Mesothelial cell of epicardium (in vitro differentiated cells): ENCODE measurements at regions not wholly inside any gene's neighbourhood (a gene's known extent, or its start where the extent isn't known, plus 50 kb on each side); places are given as distances from the start of the nearest gene placed in this dataset.

Experiments
- DNase-seq, 2 experiments: peaks; one replicate each; pipeline ENCODE4 v3.0.0; 2021; ENCODE audit warnings: low spot score in 2 of 2; ENCODE audit not compliant: unreplicated experiment in 2 of 2
- H3K27ac Mint-ChIP-seq: 2 replicates; pipeline ENCODE4 v1.8.0; 2021; ENCODE audit warnings: mixed read lengths
- H3K27me3 Mint-ChIP-seq: 2 replicates; pipeline ENCODE4 v1.8.0; 2021; ENCODE audit warnings: low read depth, mixed read lengths
- H3K36me3 Mint-ChIP-seq: 2 replicates; pipeline ENCODE4 v1.8.0; 2021; ENCODE audit warnings: mixed read lengths
- H3K4me1 Mint-ChIP-seq: 2 replicates; pipeline ENCODE4 v1.8.0; 2021; ENCODE audit warnings: mixed read lengths
- H3K4me3 Mint-ChIP-seq: 2 replicates; pipeline ENCODE4 v1.8.0; 2021; ENCODE audit warnings: mild to moderate bottlenecking, moderate library complexity, mixed read lengths
- H3K9me3 Mint-ChIP-seq: 2 replicates; pipeline ENCODE4 v1.8.0; 2021; ENCODE audit warnings: mixed read lengths
- TF ChIP-seq, protein P1 (sequence below): fragments of 200-600 bp; sonication (generic); IDR thresholded peaks from one replicate; pipeline ENCODE4 v1.5.0; 2021; ENCODE audit warnings: antibody characterized with exemption; ENCODE audit not compliant: unreplicated experiment

- no peak overlapping the region for H3K27ac Mint-ChIP-seq
- no peak for DNase-seq
Observed at GRCh38 chr13:78160793-78161192, 242.2 kb upstream of the EDNRB start.

DNA sequence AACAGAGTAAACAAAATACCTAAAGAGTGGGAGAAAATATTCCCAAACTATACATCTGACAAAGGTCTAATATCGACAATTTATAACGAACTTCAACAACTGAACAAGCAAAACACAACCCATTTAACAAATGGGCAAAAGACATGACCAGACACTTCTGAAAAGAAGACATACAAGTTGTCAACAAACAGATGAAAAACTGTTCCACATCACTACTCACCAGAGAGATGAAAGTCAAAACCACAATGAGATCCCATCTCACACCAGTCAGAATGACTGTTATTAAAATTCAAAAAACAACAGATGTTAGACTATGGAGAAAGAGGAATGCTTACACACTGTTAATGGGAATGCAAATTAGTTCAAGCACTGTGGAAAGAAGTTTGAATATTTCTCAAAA, 233.8 kb upstream of the EDNRB start:
- Mint-ChIP-seq H3K36me3 (no peaks in the 10 kb centered on the region), H3K4me1 (no peaks in the 10 kb centered on the region), H3K27me3 (no peaks in the 10 kb centered on the region), H3K4me3 (no peak overlapping the region), H3K9me3 (peaks cover 12% of the 10 kb centered on the region), H3K27ac (no peak overlapping the region)
- DNase-seq: no peak
- TF ChIP-seq, protein P1, sequence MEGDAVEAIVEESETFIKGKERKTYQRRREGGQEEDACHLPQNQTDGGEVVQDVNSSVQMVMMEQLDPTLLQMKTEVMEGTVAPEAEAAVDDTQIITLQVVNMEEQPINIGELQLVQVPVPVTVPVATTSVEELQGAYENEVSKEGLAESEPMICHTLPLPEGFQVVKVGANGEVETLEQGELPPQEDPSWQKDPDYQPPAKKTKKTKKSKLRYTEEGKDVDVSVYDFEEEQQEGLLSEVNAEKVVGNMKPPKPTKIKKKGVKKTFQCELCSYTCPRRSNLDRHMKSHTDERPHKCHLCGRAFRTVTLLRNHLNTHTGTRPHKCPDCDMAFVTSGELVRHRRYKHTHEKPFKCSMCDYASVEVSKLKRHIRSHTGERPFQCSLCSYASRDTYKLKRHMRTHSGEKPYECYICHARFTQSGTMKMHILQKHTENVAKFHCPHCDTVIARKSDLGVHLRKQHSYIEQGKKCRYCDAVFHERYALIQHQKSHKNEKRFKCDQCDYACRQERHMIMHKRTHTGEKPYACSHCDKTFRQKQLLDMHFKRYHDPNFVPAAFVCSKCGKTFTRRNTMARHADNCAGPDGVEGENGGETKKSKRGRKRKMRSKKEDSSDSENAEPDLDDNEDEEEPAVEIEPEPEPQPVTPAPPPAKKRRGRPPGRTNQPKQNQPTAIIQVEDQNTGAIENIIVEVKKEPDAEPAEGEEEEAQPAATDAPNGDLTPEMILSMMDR: no peak

More at GRCh38 chr13:78160793-78161192, 242.2 kb upstream of the EDNRB start:
- H3K4me3 Mint-ChIP-seq: no peak overlapping the region
- no peaks in the 10 kb centered on the region for H3K36me3 Mint-ChIP-seq
- H3K27me3 Mint-ChIP-seq: no peaks in the 10 kb centered on the region
- no peaks in the 10 kb centered on the region for H3K9me3 Mint-ChIP-seq
- TF ChIP-seq, protein P1: no peak
- no peaks in the 10 kb centered on the region for H3K4me1 Mint-ChIP-seq

DNA sequence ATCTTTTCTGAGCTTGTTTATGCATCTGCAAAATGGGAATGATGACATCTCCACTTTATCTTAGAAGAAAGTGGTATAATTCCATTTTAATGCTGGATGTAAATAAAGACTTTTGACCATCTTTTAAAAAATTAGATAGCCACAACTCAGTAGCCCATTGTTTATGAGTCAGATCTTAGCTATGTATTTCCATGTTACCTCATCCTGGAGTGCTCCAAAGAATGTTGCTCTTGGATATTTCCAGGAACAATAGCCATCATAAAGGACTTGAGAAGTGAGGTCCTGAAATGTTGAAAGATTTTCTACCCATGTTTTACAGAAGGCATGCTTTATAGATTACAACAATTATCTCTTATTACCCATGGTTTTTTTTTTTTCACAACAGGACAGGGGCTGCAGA, 229.3 kb upstream of the EDNRB start:
- DNase-seq: no peak

DNA sequence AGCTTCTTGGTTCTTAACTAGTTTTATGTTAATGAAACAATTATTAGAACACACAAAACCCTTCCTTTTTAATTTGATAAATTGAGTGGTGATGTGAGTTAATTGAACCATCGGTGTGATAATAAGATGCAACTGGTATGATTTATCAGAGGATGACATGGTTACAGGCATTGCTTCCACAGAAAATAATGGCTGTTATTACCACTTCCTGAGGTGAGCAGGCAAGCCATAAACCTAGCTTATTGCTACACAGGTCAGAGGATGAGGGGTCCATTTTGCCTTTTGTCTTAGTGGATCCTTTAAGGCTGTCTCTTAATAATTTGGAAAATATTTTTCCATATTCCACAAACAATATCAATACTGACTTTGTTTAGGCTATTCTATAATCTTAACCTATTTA, 226.6 kb upstream of the EDNRB start:
- TF ChIP-seq, protein P1: no peak
- Mint-ChIP-seq H3K27ac (no peak overlapping the region), H3K27me3 (no peaks in the 10 kb centered on the region), H3K4me1 (no peaks in the 10 kb centered on the region), H3K36me3 (no peaks in the 10 kb centered on the region), H3K9me3 (no peaks in the 10 kb centered on the region), H3K4me3 (no peak overlapping the region)
- no peak for DNase-seq

More for the DNA sequence above, 229.3 kb upstream of the EDNRB start:
- Mint-ChIP-seq H3K27me3 (no peaks in the 10 kb centered on the region), H3K4me1 (no peaks in the 10 kb centered on the region), H3K4me3 (no peak overlapping the region), H3K36me3 (no peaks in the 10 kb centered on the region), H3K27ac (no peak overlapping the region), H3K9me3 (peaks cover 6% of the 10 kb centered on the region)
- TF ChIP-seq, protein P1: no peak

DNA sequence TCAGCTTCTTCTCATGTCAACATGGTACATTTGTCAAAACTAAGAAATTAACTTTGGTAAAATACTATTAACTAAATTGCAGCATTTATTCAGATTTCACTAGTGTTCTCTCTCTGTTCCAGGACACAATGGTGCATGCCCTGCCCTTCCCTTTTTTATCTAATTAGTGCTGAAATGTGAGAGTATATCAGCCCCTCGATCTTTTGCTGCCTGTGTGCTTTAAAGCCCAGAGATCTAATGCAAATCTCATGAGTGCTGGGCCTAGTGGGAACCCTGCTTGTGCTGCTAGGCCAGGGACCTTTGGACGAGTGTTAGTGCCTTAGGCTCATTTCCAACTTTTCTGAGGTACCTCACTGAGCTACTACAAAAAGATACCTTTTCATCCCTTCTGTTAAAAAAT, 221.1 kb upstream of the EDNRB start:
- H3K4me1 Mint-ChIP-seq: peaks cover 4% of the 10 kb centered on the region
- H3K27ac Mint-ChIP-seq: no peak overlapping the region
- no peaks in the 10 kb centered on the region for H3K9me3 Mint-ChIP-seq
- no peak for DNase-seq
- H3K36me3 Mint-ChIP-seq: no peaks in the 10 kb centered on the region
- no peak overlapping the region for H3K4me3 Mint-ChIP-seq
- H3K27me3 Mint-ChIP-seq: peaks cover 3% of the 10 kb centered on the region
- TF ChIP-seq, protein P1: no peak

DNA sequence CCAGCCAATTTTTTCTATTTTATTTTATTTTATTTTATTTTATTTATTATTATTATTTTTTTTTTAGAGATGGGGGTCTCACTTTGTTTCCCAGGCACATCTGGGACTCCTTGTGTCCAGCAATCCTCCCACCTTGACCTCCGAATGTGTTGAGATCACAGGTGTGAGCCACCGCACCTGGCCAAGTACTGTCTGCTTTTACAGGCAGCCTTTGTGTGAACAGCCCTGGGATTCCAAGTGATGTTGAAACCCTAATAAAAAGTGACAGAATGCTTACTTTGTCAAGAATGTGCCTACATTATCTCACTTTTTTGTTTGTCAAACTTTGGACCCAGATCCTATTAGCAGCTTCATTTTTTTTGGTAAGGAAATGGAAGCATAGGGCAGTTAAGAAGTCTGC, 220.1 kb upstream of the EDNRB start:
- DNase-seq: no peak
- H3K36me3 Mint-ChIP-seq: no peaks in the 10 kb centered on the region
- peaks cover 3% of the 10 kb centered on the region for H3K27me3 Mint-ChIP-seq
- H3K4me1 Mint-ChIP-seq: peaks cover 4% of the 10 kb centered on the region
- H3K27ac Mint-ChIP-seq: no peak overlapping the region
- H3K4me3 Mint-ChIP-seq: no peak overlapping the region
- TF ChIP-seq, protein P1: no peak
- H3K9me3 Mint-ChIP-seq: no peaks in the 10 kb centered on the region
